HepG2 (cell line): ENCODE measurements at regions not wholly inside any gene's neighbourhood (a gene's known extent, or its start where the extent isn't known, plus 50 kb on each side); places are given as distances from the start of the nearest gene placed in this dataset.

Source experiments
- ATAC-seq: fragments of 200-7000 bp; cut with Tn5 transposase; 3 replicates; pipeline ENCODE4 v1.9.1; 2020; ENCODE audit warnings: mild to moderate bottlenecking, moderate library complexity
- BruUV-seq: library from RNA; stranded (reverse); fragments of 400-500 nt; replicated peaks from 2 replicates; lab custom pipeline; 2021; lab: Mats Ljungman, UMichigan
- CTCF ChIA-PET: fragments of 300-600 bp; formaldehyde crosslinking; extraction: SDS; loops from one replicate; lab custom pipeline; 2021; ENCODE audit warnings: low total read pairs, inconsistent platforms, low intra/inter-chr PET ratio; lab: Yijun Ruan, JAX
- POLR2A ChIA-PET: fragments of 350-600 bp; sonication (Branson Sonifier 250); formaldehyde crosslinking; loops from one replicate; lab custom pipeline; 2020; ENCODE audit warnings: antibody characterized with exemption, inconsistent platforms; lab: Yijun Ruan, JAX
- DNase-seq: peaks from one replicate; pipeline ENCODE4 v3.0.0-alpha.2; 2015; ENCODE audit warnings: low spot score
- FAIRE-seq: peaks from 3 replicates; lab custom pipeline; 2011; peaks lifted over from hg19 to GRCh38; lab: Jason Lieb, UNC
- H2AFZ ChIP-seq: one replicate; pipeline ENCODE4 v1.6.1; 2011; ENCODE audit warnings: low read length, inconsistent platforms
- H3K27ac ChIP-seq: fragments of 300-600 bp; 3 replicates; pipeline ENCODE4 v1.8.0; 2011; ENCODE audit warnings: mixed run types, mild to moderate bottlenecking, mixed read lengths, low read length, inconsistent platforms; ENCODE audit not compliant: insufficient read depth; ENCODE audit errors: extremely low read length
- H3K27me3 ChIP-seq, 2 experiments: fragments of 200-600 bp in 1 of 2; 2 replicates in 1 of 2; 3 replicates in 1 of 2; pipeline versions ENCODE4 v1.6.0 to v1.8.0; 2011; ENCODE audit warnings: low read length in 2 of 2, mild to moderate bottlenecking in 2 of 2, moderate library complexity in 2 of 2, inconsistent platforms in 1 of 2; ENCODE audit not compliant: insufficient read depth in 2 of 2, control insufficient read depth in 1 of 2
- H3K36me3 ChIP-seq, 2 experiments: fragments of 200-600 bp in 1 of 2; replicated peaks in 1 of 2; 2 replicates in 1 of 2; 3 replicates in 1 of 2; pipeline versions ENCODE4 v1.5.1 to v1.8.0; 2011; ENCODE audit warnings: low read length in 2 of 2, inconsistent platforms in 1 of 2; ENCODE audit not compliant: insufficient read depth in 2 of 2, control insufficient read depth in 1 of 2
- H3K4me1 ChIP-seq: 2 replicates; pipeline ENCODE4 v1.5.1; 2012; ENCODE audit warnings: low read length, inconsistent platforms; ENCODE audit not compliant: insufficient read depth
- H3K4me2 ChIP-seq: 2 replicates; pipeline ENCODE4 v1.6.0; 2011; ENCODE audit warnings: low read depth, low read length, inconsistent platforms
- H3K4me3 ChIP-seq, 3 experiments: fragments of 200-600 bp in 1 of 3; sonication (generic), shearing (Covaris generic) in 1 of 3; replicated peaks in 1 of 3; 2 replicates each; pipeline ENCODE4 v1.5.1; 2011 to 2016; ENCODE audit warnings: low read length in 3 of 3, inconsistent platforms in 2 of 3, low read depth in 2 of 3, mild to moderate bottlenecking in 2 of 3, control low read depth in 1 of 3, mixed read lengths in 1 of 3; ENCODE audit not compliant: insufficient read depth in 1 of 3
- H3K79me2 ChIP-seq: one replicate; pipeline ENCODE4 v1.6.1; 2011; ENCODE audit warnings: low read length, inconsistent platforms; ENCODE audit not compliant: insufficient read depth
- H3K9ac ChIP-seq: 2 replicates; pipeline ENCODE4 v1.6.0; 2011; ENCODE audit warnings: mild to moderate bottlenecking, low read depth, low read length, inconsistent platforms; ENCODE audit not compliant: insufficient read depth
- H3K9me3 ChIP-seq: 2 replicates; pipeline ENCODE4 v1.5.1; 2012; ENCODE audit warnings: mild to moderate bottlenecking, low read length
- H4K20me1 ChIP-seq: 2 replicates; pipeline ENCODE4 v1.6.0; 2011; ENCODE audit warnings: inconsistent platforms, mild to moderate bottlenecking, low read length, moderate library complexity; ENCODE audit not compliant: insufficient read depth
- ATF2 ChIP-seq: sonication (generic); formaldehyde crosslinking; IDR thresholded peaks from 2 replicates; pipeline ENCODE4 v1.4.0; 2020; ENCODE audit warnings: missing genetic modification reagents
- HMGA1 ChIP-seq: sonication (generic); formaldehyde crosslinking; conservative IDR thresholded peaks from 2 replicates; pipeline ENCODE4 v1.4.0; 2020; ENCODE audit warnings: missing genetic modification reagents
- HOMEZ ChIP-seq: IDR thresholded peaks from 2 replicates; pipeline ENCODE4 v1.6.1; 2016; ENCODE audit warnings: low read depth
- KAT7 ChIP-seq: IDR thresholded peaks from 2 replicates; pipeline ENCODE4 v1.6.1; 2018; ENCODE audit warnings: borderline replicate concordance, missing compliant biosample characterization
- PBX2 ChIP-seq: IDR thresholded peaks from 2 replicates; pipeline ENCODE4 v1.6.1; 2016; ENCODE audit warnings: control low read depth
- PTBP1 ChIP-seq: fragments of 200-400 bp; formaldehyde crosslinking; IDR thresholded peaks from 2 replicates; pipeline ENCODE4 v1.6.1; 2018; ENCODE audit warnings: low read length, low read depth; ENCODE audit not compliant: poor library complexity, severe bottlenecking
- SALL2 ChIP-seq: sonication (generic); formaldehyde crosslinking; IDR thresholded peaks from 2 replicates; pipeline ENCODE4 v1.8.1; 2023; ENCODE audit warnings: mild to moderate bottlenecking, missing genetic modification reagents, inconsistent platforms
- TEAD2 ChIP-seq: sonication (generic); formaldehyde crosslinking; IDR thresholded peaks from 2 replicates; pipeline ENCODE4 v1.9.0; 2021; ENCODE audit warnings: missing genetic modification reagents
- TEAD3 ChIP-seq: optimal IDR thresholded peaks from 2 replicates; pipeline ENCODE3; 2016; ENCODE audit warnings: borderline replicate concordance
- ZNF607 ChIP-seq: sonication (generic); formaldehyde crosslinking; IDR thresholded peaks from 2 replicates; pipeline ENCODE4 v1.5.1; 2020; ENCODE audit warnings: missing genetic modification reagents, mild to moderate bottlenecking, borderline replicate concordance
- ZNF770 ChIP-seq: sonication (generic); formaldehyde crosslinking; IDR thresholded peaks from 2 replicates; pipeline ENCODE4 v1.5.0; 2020; ENCODE audit warnings: mild to moderate bottlenecking, missing genetic modification reagents
- WGBS: methylation state at CpG from one replicate; pipeline ENCODE4 v1.1.6; 2017; ENCODE audit warnings: low lambda C conversion rate; 5-methylcytosine and 5-hydroxymethylcytosine counted together
- in situ Hi-C: cut with HindIII; loops from 2 replicates; pipeline ENCODE4 v1.10.0; 2017; ENCODE audit warnings: low pct_unique_long_range_greater_than_20kb; ENCODE audit not compliant: extremely low pct_ligation_motif_present
- intact Hi-C: fragments of 100-400 bp; cut with micrococcal nuclease; formaldehyde crosslinking; loops from one replicate; pipeline ENCODE4 v1.10.0; 2022; ENCODE audit not compliant: unreplicated experiment
- TF ChIP-seq, protein P1 (sequence below): IDR thresholded peaks from 2 replicates; pipeline ENCODE4 v1.6.1; 2016; ENCODE audit warnings: low read depth, missing genetic modification reagents, missing compliant biosample characterization

GRCh38 chr13:80704369-80704768 lies 363.4 kb upstream of the SPRY2 start:
- ATAC-seq = no peak
- H3K27ac ChIP-seq = no peak overlapping the region
- TF ChIP-seq, protein P1, sequence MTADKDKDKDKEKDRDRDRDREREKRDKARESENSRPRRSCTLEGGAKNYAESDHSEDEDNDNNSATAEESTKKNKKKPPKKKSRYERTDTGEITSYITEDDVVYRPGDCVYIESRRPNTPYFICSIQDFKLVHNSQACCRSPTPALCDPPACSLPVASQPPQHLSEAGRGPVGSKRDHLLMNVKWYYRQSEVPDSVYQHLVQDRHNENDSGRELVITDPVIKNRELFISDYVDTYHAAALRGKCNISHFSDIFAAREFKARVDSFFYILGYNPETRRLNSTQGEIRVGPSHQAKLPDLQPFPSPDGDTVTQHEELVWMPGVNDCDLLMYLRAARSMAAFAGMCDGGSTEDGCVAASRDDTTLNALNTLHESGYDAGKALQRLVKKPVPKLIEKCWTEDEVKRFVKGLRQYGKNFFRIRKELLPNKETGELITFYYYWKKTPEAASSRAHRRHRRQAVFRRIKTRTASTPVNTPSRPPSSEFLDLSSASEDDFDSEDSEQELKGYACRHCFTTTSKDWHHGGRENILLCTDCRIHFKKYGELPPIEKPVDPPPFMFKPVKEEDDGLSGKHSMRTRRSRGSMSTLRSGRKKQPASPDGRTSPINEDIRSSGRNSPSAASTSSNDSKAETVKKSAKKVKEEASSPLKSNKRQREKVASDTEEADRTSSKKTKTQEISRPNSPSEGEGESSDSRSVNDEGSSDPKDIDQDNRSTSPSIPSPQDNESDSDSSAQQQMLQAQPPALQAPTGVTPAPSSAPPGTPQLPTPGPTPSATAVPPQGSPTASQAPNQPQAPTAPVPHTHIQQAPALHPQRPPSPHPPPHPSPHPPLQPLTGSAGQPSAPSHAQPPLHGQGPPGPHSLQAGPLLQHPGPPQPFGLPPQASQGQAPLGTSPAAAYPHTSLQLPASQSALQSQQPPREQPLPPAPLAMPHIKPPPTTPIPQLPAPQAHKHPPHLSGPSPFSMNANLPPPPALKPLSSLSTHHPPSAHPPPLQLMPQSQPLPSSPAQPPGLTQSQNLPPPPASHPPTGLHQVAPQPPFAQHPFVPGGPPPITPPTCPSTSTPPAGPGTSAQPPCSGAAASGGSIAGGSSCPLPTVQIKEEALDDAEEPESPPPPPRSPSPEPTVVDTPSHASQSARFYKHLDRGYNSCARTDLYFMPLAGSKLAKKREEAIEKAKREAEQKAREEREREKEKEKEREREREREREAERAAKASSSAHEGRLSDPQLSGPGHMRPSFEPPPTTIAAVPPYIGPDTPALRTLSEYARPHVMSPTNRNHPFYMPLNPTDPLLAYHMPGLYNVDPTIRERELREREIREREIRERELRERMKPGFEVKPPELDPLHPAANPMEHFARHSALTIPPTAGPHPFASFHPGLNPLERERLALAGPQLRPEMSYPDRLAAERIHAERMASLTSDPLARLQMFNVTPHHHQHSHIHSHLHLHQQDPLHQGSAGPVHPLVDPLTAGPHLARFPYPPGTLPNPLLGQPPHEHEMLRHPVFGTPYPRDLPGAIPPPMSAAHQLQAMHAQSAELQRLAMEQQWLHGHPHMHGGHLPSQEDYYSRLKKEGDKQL (CRISPR knock-in tag) = no peak
- no peak for TF ChIP-seq KAT7 (CRISPR knock-in tag)
- no peak for TF ChIP-seq SALL2 (CRISPR knock-in tag)
- no peak for TF ChIP-seq ZNF607 (CRISPR knock-in tag)
- TF ChIP-seq HOMEZ (CRISPR knock-in tag) = no peak
- TF ChIP-seq ZNF770 (CRISPR knock-in tag) = no peak
- no peak for TF ChIP-seq PBX2 (CRISPR knock-in tag)
- no peak for TF ChIP-seq ATF2 (CRISPR knock-in tag)
- TF ChIP-seq HMGA1 (CRISPR knock-in tag) = no peak
- TF ChIP-seq TEAD3 (CRISPR knock-in tag) = no peak
- TF ChIP-seq TEAD2 (CRISPR knock-in tag) = no peak
- TF ChIP-seq PTBP1 = no peak

More at GRCh38 chr13:80704369-80704768, 363.4 kb upstream of the SPRY2 start:
- H3K9ac ChIP-seq = no peak overlapping the region
- 63% methylated on average over 14 of the region's 20 CpGs for WGBS
- no peaks in the 10 kb centered on the region for H3K27me3 ChIP-seq
- no peak overlapping the region for H3K4me3 ChIP-seq
- no peaks in the 10 kb centered on the region for H3K4me1 ChIP-seq
- ChIA-PET POLR2A (no interaction called here), CTCF (no interaction called here)
- no peaks in the 10 kb centered on the region for H3K36me3 ChIP-seq
- in situ Hi-C loops (no loop called here), intact Hi-C loops (no loop called here)
- no peak for FAIRE-seq
- peaks cover 44% of the 10 kb centered on the region for H3K9me3 ChIP-seq
- H3K4me2 ChIP-seq = no peak overlapping the region
- DNase-seq = no peak
- H3K79me2 ChIP-seq = no peaks in the 10 kb centered on the region
- no peaks in the 10 kb centered on the region for H4K20me1 ChIP-seq
- no TSS peak for BruUV-seq
- H2AFZ ChIP-seq = no peak overlapping the region
